ENCODE measurements at regions not wholly inside any gene's neighbourhood (a gene's known extent, or its start where the extent isn't known, plus 50 kb on each side); places are given as distances from the start of the nearest gene placed in this dataset.

DNA sequence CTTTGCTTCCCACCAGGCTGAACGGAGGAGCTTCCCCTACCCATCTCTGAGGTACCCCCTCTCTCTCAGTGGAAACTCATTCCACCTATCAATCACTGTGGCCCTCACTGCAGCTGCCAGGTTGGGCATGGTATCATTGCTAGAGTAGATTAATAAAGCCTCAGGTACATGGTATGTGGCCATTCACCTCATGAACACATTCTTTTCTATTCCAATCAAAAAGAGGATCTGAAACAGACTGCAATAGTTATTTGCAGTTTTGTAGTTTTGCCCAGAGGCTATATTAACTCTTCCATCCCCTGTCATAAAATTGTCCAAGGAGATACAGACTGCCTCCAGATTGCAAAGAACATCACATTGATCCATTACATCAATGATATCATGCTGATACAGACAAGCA is 85.8 kb upstream of the MVB12B start:
- DNase-seq (ENCODE audit: low read depth in 2 of 2), result no peak

DNA sequence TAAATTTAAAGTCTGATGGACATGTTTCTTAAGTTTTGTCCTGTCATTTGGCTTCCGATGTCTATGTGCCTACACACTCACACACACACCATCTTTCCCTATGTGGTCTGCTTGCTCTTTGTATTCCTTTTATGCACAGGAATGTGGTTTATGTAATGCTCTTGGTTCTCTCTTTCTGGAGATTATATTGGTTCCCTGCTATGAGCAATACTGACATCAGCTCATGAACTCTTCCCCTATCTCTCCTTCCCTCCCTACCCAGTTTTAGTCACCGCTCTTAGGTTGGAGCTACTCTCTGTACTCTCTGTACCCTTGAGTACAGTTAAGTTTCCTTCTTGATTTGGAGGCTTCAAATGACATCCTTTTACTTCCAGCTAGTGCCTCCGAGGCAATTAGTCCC is 77.9 kb upstream of the MVB12B start:
- no peak for DNase-seq (ENCODE audit: low read depth in 2 of 2)

DNA sequence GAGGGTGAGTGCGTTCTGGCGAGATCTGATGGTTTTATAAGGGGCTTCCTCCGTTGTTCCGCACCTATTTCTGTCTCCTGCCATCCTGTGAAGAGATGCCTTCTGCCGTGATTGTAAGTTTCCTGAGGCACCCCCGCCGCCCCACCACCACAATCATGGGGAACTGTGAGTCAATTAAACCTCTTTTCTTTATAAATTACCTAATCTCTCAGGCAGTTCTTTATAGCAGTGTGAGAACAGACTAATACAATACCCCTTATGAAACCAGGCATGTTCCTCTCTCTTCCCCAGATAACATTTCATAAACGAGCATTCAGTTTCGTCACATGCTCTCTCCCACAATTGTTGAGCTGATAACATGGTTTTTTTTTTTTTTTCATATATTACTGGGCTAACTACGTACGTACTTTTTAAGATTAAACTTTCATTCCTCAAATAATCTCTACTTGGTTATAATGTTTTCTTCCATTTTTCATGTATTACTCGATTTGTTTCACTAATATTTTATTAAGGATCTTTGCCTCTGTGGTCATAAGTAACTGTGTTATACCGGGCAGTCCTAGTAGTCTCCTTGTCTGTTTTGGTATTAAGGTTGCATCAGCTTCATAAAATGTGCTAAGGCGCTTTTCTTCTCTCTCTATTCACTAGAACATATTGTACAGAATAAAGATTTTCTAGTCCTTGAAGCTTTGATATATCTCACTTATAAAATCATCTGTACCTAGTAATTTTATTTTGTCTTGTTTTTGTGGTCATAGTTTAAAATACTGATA is 64.9 kb upstream of the MVB12B start:
- no peak for DNase-seq (ENCODE audit: low read depth in 2 of 2)

DNA sequence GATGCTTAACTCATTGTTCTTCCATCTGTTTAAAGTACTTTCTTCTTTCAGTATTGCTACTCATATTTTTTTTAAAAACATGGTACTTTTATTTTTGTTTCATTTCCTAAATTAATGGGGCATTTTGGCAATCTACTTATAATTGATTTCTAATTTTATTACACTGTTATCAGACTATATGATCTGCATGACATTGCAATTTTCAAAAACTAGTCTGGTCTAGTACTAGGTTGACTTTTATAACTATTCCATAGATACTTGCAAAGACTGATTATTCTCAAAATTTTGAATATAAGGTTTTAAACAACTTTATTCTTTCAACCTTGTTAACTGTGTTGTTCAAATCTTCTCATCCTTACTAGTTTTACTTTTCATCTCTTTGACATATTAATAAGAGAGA is 63.9 kb upstream of the MVB12B start:
- DNase-seq (ENCODE audit: low read depth in 2 of 2), result no peak

DNA sequence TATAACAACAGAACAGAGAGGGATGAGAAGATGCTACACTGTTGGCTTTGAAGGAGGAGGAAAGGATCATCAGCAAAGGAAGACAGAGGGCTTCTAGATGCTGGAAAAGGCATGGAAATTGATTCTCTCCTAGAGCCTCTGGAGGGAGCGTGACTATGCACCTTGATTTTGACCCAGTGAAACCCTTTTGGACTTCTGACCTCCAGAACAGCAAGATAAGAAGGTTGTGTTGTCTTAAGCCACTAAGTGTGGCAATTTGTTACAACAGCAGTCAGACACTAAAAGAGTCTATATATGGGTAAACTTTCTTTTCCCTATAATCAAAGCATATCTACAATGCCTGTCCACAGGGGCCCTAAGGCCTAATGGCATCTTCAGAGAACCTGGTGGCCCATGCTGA is 56.1 kb upstream of the MVB12B start:
- DNase-seq (ENCODE audit: low read depth in 2 of 2), result no peak

DNA sequence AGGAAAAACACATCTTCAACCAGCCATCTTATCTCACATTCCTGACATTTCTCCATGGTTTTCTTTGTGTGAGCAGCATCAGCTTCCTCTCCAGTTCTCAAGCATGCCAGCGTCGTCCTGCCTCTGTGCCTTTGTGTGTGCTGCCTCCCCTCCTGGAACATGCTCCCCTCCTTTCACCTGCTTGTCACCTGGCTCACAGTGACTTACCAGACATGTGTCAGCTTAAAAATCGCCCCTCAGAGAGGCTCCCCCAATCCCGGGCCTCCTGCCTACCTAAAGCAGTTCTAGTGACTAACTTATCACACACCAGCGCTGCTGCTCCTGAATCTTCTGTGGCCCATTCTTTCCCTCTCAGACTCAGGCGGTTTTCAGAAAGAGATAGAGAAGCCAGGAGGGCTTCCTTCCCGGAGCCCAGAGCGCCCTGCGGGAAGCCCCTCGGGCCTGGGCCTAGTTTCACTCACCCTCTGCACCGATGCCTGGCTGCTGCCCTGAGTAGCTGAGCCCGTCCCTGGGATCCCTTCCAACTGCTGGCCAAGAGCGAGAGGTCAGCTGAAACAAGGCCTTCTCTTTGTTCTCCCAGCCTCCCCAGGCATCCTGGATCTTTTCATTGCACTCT is 51.1 kb upstream of the MVB12B start:
- DNase-seq (ENCODE audit: low read depth in 2 of 2), result no peak

DNA sequence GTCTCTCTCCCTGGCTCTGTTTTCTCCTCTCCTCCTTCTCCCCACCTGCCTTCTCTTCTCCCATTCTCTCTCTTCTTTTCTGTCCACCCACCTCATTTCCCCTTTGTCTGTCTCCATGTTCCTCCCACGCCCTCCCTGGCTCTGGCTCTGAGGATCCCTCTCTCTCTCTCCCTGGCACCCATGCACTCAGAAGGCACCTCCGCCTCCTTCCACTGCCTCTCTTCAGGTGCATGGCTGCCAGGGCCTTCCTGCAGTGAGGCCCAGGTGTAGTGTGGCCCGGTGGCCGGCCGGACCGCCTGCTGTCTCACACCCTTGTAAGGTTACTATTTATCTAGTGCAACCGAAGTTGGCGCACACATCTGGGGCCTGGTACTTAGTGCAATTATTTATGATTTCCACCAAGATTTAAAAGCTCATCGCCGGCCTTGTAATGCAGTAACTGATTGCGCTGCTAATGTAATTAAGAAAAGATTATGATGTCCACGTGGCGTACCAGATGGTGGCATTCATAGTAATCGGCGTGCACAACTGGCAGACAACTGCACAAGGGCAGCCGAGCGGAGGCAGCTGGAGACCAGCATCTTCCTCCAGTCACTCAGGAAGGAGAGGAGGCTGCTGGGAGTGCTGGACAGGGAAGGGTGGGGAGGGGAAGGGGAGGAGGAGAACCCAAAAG is 50.4 kb upstream of the MVB12B start:
- DNase-seq (ENCODE audit: low read depth in 2 of 2), result no peak
